Gastroesophageal sphincter (tissue), 4 donors: ENCODE measurements at regions not wholly inside any gene's neighbourhood (a gene's known extent, or its start where the extent isn't known, plus 50 kb on each side); places are given as distances from the start of the nearest gene placed in this dataset.

Source experiments
- ATAC-seq: fragments of 150-250 bp; one replicate; pipeline ENCODE4 v1.9.1; 2016; ENCODE audit warnings: mild to moderate bottlenecking, moderate library complexity
- H3K27ac ChIP-seq, 4 donors: fragments of 200-600 bp; sonication (generic) in 3 of 4; 1 replicate in 3 of 4; 2 replicates in 1 of 4; pipeline ENCODE4 v1.5.1; 2016 to 2019
- H3K27me3 ChIP-seq: fragments of 200-600 bp; sonication (generic); one replicate; pipeline ENCODE4 v1.5.1; 2019
- H3K36me3 ChIP-seq, 2 donors: fragments of 200-600 bp; sonication (generic); one replicate each; pipeline ENCODE4 v1.5.1; 2019; ENCODE audit warnings: control low read depth in 1 of 2
- H3K4me1 ChIP-seq, 3 donors: fragments of 200-600 bp; sonication (generic); 1 replicate in 2 of 3; 2 replicates in 1 of 3; pipeline ENCODE4 v1.5.1; 2016 to 2019; ENCODE audit warnings: control low read depth in 2 of 3
- H3K4me3 ChIP-seq, 2 donors: fragments of 200-600 bp; sonication (generic); one replicate each; pipeline ENCODE4 v1.5.1; 2019; ENCODE audit warnings: mild to moderate bottlenecking in 1 of 2, moderate library complexity in 1 of 2
- H3K9me3 ChIP-seq, 3 donors: fragments of 200-600 bp; sonication (generic); one replicate each; pipeline ENCODE4 v1.5.1; 2017 to 2019; ENCODE audit warnings: control low read depth in 2 of 3
- CTCF ChIP-seq, 4 experiments: fragments of 200-600 bp in 2 of 4; fragments of 450-650 bp in 2 of 4; sonication (generic) in 1 of 4; IDR thresholded peaks; one replicate each; pipeline ENCODE4 v1.5.1; 2017 to 2019; ENCODE audit warnings: antibody characterized with exemption in 4 of 4, mild to moderate bottlenecking in 2 of 4, moderate library complexity in 2 of 4
- EP300 ChIP-seq: sonication (generic); formaldehyde crosslinking; IDR thresholded peaks from one replicate; pipeline ENCODE4 v1.6.1; 2017; ENCODE audit warnings: antibody characterized with exemption, mild to moderate bottlenecking
- POLR2A ChIP-seq, 2 donors: fragments of 450-650 bp; IDR thresholded peaks; one replicate each; pipeline ENCODE4 v1.6.1; 2017; ENCODE audit warnings: antibody characterized with exemption in 2 of 2, mild to moderate bottlenecking in 2 of 2, moderate library complexity in 1 of 2
- POLR2AphosphoS5 ChIP-seq: sonication (generic); formaldehyde crosslinking; IDR thresholded peaks from one replicate; pipeline ENCODE4 v1.6.1; 2017; ENCODE audit warnings: antibody characterized with exemption
- WGBS, 2 donors: methylation state at CpG; one replicate each; pipeline ENCODE4 v1.1.5; 2018; ENCODE audit warnings: low coverage in 1 of 2; 5-methylcytosine and 5-hydroxymethylcytosine counted together

GRCh38 chrY:11022734-11023133 is 1495.1 kb downstream of the TSPY10 start:
- Histone ChIP-seq H3K4me1 (no peaks in the 10 kb centered on the region), H3K4me3 (no peak overlapping the region), H3K36me3 (no peaks in the 10 kb centered on the region), H3K27ac (no peak overlapping the region), H3K9me3 (no peaks in the 10 kb centered on the region), H3K27me3 (no peaks in the 10 kb centered on the region)
- 57% methylated on average over 1 of the region's 1 CpG; no CpG with 5 or more reads in 1 of the 2 donors for WGBS, 2 donors
- no peak for ATAC-seq
- TF ChIP-seq CTCF (IDR thresholded peaks at IDR 0.05) (no peak), POLR2A (IDR thresholded peaks at IDR 0.05) (no peak), EP300 (no peak), POLR2AphosphoS5 (no peak)

- TF ChIP-seq CTCF (IDR thresholded peaks at IDR 0.05), result no peak
- no peak for TF ChIP-seq POLR2A (IDR thresholded peaks at IDR 0.05)
- TF ChIP-seq POLR2AphosphoS5, result no peak
- no peak for TF ChIP-seq EP300
- Histone ChIP-seq H3K36me3 (no peaks in the 10 kb centered on the region), H3K27me3 (no peaks in the 10 kb centered on the region), H3K4me1 (no peaks in the 10 kb centered on the region), H3K27ac (no peak overlapping the region), H3K4me3 (no peak overlapping the region), H3K9me3 (no peaks in the 10 kb centered on the region)
- ATAC-seq, result no peak
- WGBS, 2 donors, result no CpG with 5 or more reads among the region's 7 CpGs
These were observed 1516.7 kb downstream of the TSPY10 start for GRCh38 chrY:11044234-11044883.

- Histone ChIP-seq H3K27me3 (no peaks in the 10 kb centered on the region), H3K4me1 (no peaks in the 10 kb centered on the region), H3K4me3 (no peak overlapping the region), H3K36me3 (no peaks in the 10 kb centered on the region), H3K9me3 (no peaks in the 10 kb centered on the region), H3K27ac (no peak overlapping the region)
- WGBS, 2 donors, result 47% methylated on average over 2 of the region's 9 CpGs; no CpG with 5 or more reads in 1 of the 2 donors
- no peak for ATAC-seq
- TF ChIP-seq POLR2A (IDR thresholded peaks at IDR 0.05) (no peak), EP300 (no peak), POLR2AphosphoS5 (no peak), CTCF (IDR thresholded peaks at IDR 0.05) (no peak)
These were observed 1535.8 kb downstream of the TSPY10 start for GRCh38 chrY:11063486-11063885.

GRCh38 chrY:11063960-11064359 is 1536.3 kb downstream of the TSPY10 start:
- no peaks in the 10 kb centered on the region for H3K9me3 ChIP-seq
- no peaks in the 10 kb centered on the region for H3K4me1 ChIP-seq
- no peak overlapping the region for H3K27ac ChIP-seq
- no peaks in the 10 kb centered on the region for H3K27me3 ChIP-seq
- H3K36me3 ChIP-seq, result no peaks in the 10 kb centered on the region
- 20% methylated on average over 1 of the region's 2 CpGs; no CpG with 5 or more reads in 1 of the 2 donors for WGBS, 2 donors
- TF ChIP-seq CTCF (IDR thresholded peaks at IDR 0.05) (no peak), POLR2AphosphoS5 (no peak)
- no peak overlapping the region for H3K4me3 ChIP-seq
- ATAC-seq, result no peak

GRCh38 chrY:11064376-11064775 is 1536.7 kb downstream of the TSPY10 start:
- ATAC-seq, result no peak
- Histone ChIP-seq H3K27ac (no peak overlapping the region), H3K4me1 (no peaks in the 10 kb centered on the region), H3K36me3 (no peaks in the 10 kb centered on the region), H3K9me3 (no peaks in the 10 kb centered on the region), H3K27me3 (no peaks in the 10 kb centered on the region), H3K4me3 (no peak overlapping the region)
- no CpG with 5 or more reads among the region's 1 CpG for WGBS, 2 donors
- no peak for TF ChIP-seq POLR2A (IDR thresholded peaks at IDR 0.05)
- no peak for TF ChIP-seq EP300
- no peak for TF ChIP-seq POLR2AphosphoS5
- TF ChIP-seq CTCF (IDR thresholded peaks at IDR 0.05), result no peak
